ENCODE measurements at regions not wholly inside any gene's neighbourhood (a gene's known extent, or its start where the extent isn't known, plus 50 kb on each side); places are given as distances from the start of the nearest gene placed in this dataset.

DNA sequence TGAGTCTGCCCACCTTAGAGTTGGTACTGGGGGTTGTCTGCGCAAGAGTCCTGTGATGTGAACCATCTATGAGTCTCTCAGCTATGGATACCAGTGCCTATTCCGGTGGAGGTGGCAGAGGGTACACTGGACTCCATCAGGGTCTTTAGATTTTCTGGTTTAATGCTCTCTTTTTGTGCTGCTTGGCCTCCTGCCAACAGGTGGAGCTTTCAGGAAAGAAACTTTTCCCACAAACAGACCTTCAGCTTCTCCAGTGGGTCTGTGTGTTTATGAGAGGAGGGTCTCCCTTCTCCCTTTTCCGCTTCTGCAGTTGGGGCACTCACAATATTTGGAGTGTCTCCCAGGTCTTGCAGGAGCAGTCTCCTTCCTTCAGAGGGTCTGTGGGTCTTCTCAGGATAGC is 1721.9 kb upstream of the SLC39A10 start:
- Mint-ChIP-seq H3K4me1 (ENCODE audit: low read depth, unreplicated experiment) (no peaks in the 10 kb centered on the region), H3K9me3 (ENCODE audit: unreplicated experiment) (no peaks in the 10 kb centered on the region), H3K36me3 (ENCODE audit: low read depth, unreplicated experiment) (no peaks in the 10 kb centered on the region), H3K27ac (ENCODE audit: unreplicated experiment) (no peak overlapping the region), H3K4me3 (ENCODE audit: unreplicated experiment) (no peak overlapping the region), H3K27me3 (ENCODE audit: low read depth, unreplicated experiment) (no peaks in the 10 kb centered on the region)
- DNase-seq (ENCODE audit: low read depth) (no peak), FAIRE-seq (no peak)
- no peak overlapping the region for H2AFZ ChIP-seq (ENCODE audit: low read depth, low read length)
- TF ChIP-seq EZH2 (IDR thresholded peaks at IDR 0.05; ENCODE audit: insufficient read depth, low read length) = no peak
- TF ChIP-seq, protein P1, sequence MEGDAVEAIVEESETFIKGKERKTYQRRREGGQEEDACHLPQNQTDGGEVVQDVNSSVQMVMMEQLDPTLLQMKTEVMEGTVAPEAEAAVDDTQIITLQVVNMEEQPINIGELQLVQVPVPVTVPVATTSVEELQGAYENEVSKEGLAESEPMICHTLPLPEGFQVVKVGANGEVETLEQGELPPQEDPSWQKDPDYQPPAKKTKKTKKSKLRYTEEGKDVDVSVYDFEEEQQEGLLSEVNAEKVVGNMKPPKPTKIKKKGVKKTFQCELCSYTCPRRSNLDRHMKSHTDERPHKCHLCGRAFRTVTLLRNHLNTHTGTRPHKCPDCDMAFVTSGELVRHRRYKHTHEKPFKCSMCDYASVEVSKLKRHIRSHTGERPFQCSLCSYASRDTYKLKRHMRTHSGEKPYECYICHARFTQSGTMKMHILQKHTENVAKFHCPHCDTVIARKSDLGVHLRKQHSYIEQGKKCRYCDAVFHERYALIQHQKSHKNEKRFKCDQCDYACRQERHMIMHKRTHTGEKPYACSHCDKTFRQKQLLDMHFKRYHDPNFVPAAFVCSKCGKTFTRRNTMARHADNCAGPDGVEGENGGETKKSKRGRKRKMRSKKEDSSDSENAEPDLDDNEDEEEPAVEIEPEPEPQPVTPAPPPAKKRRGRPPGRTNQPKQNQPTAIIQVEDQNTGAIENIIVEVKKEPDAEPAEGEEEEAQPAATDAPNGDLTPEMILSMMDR (IDR thresholded peaks at IDR 0.05; ENCODE audit: insufficient read depth, low read depth, low read length) = no peak
- H4K20me1 ChIP-seq (ENCODE audit: insufficient read depth, low read length) = no peaks in the 10 kb centered on the region
- no peaks in the 10 kb centered on the region for H3K27me3 ChIP-seq (ENCODE audit: insufficient read depth, low read length)
- no peak overlapping the region for H3K9ac ChIP-seq (ENCODE audit: low read length)
- no peak overlapping the region for H3K4me3 ChIP-seq (ENCODE audit: insufficient read depth, low read depth, low read length)
- H3K4me2 ChIP-seq (ENCODE audit: low read length) = no peak overlapping the region
- H3K79me2 ChIP-seq (ENCODE audit: insufficient read depth, low read length) = no peaks in the 10 kb centered on the region
- H3K27ac ChIP-seq (ENCODE audit: low read depth, low read length) = no peak overlapping the region
- no peaks in the 10 kb centered on the region for H3K36me3 ChIP-seq (ENCODE audit: insufficient read depth, low read length)
- no peaks in the 10 kb centered on the region for H3K9me3 ChIP-seq (ENCODE audit: insufficient read depth, low read depth, low read length)
- H3K4me1 ChIP-seq (ENCODE audit: insufficient read depth, low read length) = no peaks in the 10 kb centered on the region

DNA sequence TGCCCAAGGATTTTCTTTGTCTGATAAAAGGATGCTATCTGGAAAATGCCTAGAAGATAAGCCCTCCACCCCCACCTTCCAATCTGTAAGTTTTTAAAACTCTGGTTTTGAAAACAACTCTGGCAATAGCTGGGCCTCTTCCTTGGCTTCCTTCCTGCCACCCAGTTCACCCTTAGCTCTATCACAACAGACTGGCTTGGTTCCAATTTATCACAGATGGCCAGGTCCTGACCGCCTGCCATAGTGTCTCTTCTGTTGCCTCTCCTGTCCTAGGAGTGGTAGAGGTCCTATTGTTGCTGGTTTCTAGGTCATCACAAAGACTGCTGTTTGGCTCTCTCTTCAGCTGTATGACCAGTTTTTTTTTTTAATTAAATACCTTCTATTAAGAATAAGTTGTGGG is 1727.9 kb upstream of the SLC39A10 start:
- FAIRE-seq (no peak), DNase-seq (ENCODE audit: low read depth) (no peak)
- no peak overlapping the region for H3K9ac ChIP-seq (ENCODE audit: low read length)
- no peaks in the 10 kb centered on the region for H3K4me1 ChIP-seq (ENCODE audit: insufficient read depth, low read length)
- no peaks in the 10 kb centered on the region for H3K9me3 ChIP-seq (ENCODE audit: insufficient read depth, low read depth, low read length)
- H3K4me1 Mint-ChIP-seq (ENCODE audit: low read depth, unreplicated experiment) = no peaks in the 10 kb centered on the region
- H4K20me1 ChIP-seq (ENCODE audit: insufficient read depth, low read length) = no peaks in the 10 kb centered on the region
- no peak overlapping the region for H3K4me2 ChIP-seq (ENCODE audit: low read length)
- TF ChIP-seq EZH2 (IDR thresholded peaks at IDR 0.05; ENCODE audit: insufficient read depth, low read length) = no peak
- TF ChIP-seq, protein P1 (IDR thresholded peaks at IDR 0.05; ENCODE audit: insufficient read depth, low read depth, low read length) = no peak
- H3K9me3 Mint-ChIP-seq (ENCODE audit: unreplicated experiment) = no peaks in the 10 kb centered on the region
- H3K79me2 ChIP-seq (ENCODE audit: insufficient read depth, low read length) = no peaks in the 10 kb centered on the region
- H3K4me3 ChIP-seq (ENCODE audit: insufficient read depth, low read depth, low read length) = no peak overlapping the region
- no peaks in the 10 kb centered on the region for H3K27me3 Mint-ChIP-seq (ENCODE audit: low read depth, unreplicated experiment)
- no peaks in the 10 kb centered on the region for H3K36me3 ChIP-seq (ENCODE audit: insufficient read depth, low read length)
- H3K27ac Mint-ChIP-seq (ENCODE audit: unreplicated experiment) = no peak overlapping the region
- no peak overlapping the region for H3K4me3 Mint-ChIP-seq (ENCODE audit: unreplicated experiment)
- no peak overlapping the region for H3K27ac ChIP-seq (ENCODE audit: low read depth, low read length)
- H3K27me3 ChIP-seq (ENCODE audit: insufficient read depth, low read length) = no peaks in the 10 kb centered on the region
- no peaks in the 10 kb centered on the region for H3K36me3 Mint-ChIP-seq (ENCODE audit: low read depth, unreplicated experiment)
- no peak overlapping the region for H2AFZ ChIP-seq (ENCODE audit: low read depth, low read length)

DNA sequence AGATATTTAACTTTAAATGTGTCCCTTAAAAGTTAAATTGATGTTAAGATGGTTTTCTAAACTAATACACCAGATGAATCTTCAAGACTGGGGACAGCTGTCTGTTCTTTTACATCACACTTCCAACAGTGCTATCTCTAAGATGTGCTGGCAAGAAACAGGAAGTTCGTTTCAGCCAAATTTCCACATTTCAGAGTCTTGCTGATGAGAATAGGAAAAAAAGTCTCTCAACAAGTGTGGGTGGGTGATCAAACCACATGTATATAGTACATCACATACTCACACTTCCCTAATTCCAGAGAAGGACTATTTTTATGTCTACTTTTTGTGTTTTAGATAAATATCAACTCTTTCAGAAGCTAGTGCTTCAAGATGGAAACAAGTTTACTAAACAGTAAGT is 1712.8 kb upstream of the TMEFF2 start:
- H3K36me3 Mint-ChIP-seq (ENCODE audit: low read depth, unreplicated experiment) = no peaks in the 10 kb centered on the region
- no peaks in the 10 kb centered on the region for H3K27me3 Mint-ChIP-seq (ENCODE audit: low read depth, unreplicated experiment)
- H3K27ac Mint-ChIP-seq (ENCODE audit: unreplicated experiment) = no peak overlapping the region
- H3K9ac ChIP-seq (ENCODE audit: low read length) = no peak overlapping the region
- no peaks in the 10 kb centered on the region for H3K9me3 Mint-ChIP-seq (ENCODE audit: unreplicated experiment)
- H3K36me3 ChIP-seq (ENCODE audit: insufficient read depth, low read length) = no peaks in the 10 kb centered on the region
- no peaks in the 10 kb centered on the region for H3K4me1 Mint-ChIP-seq (ENCODE audit: low read depth, unreplicated experiment)
- no peaks in the 10 kb centered on the region for H3K27me3 ChIP-seq (ENCODE audit: insufficient read depth, low read length)
- H3K4me2 ChIP-seq (ENCODE audit: low read length) = no peak overlapping the region
- no peaks in the 10 kb centered on the region for H3K9me3 ChIP-seq (ENCODE audit: insufficient read depth, low read depth, low read length)
- H2AFZ ChIP-seq (ENCODE audit: low read depth, low read length) = no peak overlapping the region
- no peak for TF ChIP-seq EZH2 (IDR thresholded peaks at IDR 0.05; ENCODE audit: insufficient read depth, low read length)
- TF ChIP-seq, protein P1 (IDR thresholded peaks at IDR 0.05; ENCODE audit: insufficient read depth, low read depth, low read length) = no peak
- H3K79me2 ChIP-seq (ENCODE audit: insufficient read depth, low read length) = no peaks in the 10 kb centered on the region
- H4K20me1 ChIP-seq (ENCODE audit: insufficient read depth, low read length) = no peaks in the 10 kb centered on the region
- FAIRE-seq = no peak
- H3K27ac ChIP-seq (ENCODE audit: low read depth, low read length) = no peak overlapping the region
- no peaks in the 10 kb centered on the region for H3K4me1 ChIP-seq (ENCODE audit: insufficient read depth, low read length)
- no peak for DNase-seq (ENCODE audit: low read depth)
- no peak overlapping the region for H3K4me3 ChIP-seq (ENCODE audit: insufficient read depth, low read depth, low read length)
- no peak overlapping the region for H3K4me3 Mint-ChIP-seq (ENCODE audit: unreplicated experiment)
